Endothelial cell of umbilical vein (primary cell): ENCODE measurements at regions not wholly inside any gene's neighbourhood (a gene's known extent, or its start where the extent isn't known, plus 50 kb on each side); places are given as distances from the start of the nearest gene placed in this dataset.

Experiments used
- CTCF ChIP-seq, 2 donors: IDR thresholded peaks; 1 replicate in 1 of 2; 2 replicates in 1 of 2; pipeline ENCODE4 v1.5.1; 2011; ENCODE audit warnings: low read length in 2 of 2, mild to moderate bottlenecking in 2 of 2, moderate library complexity in 2 of 2, control low read depth in 1 of 2, inconsistent platforms in 1 of 2, low read depth in 1 of 2; ENCODE audit not compliant: insufficient read depth in 1 of 2; ENCODE audit errors: extremely low read depth in 1 of 2
- EZH2 ChIP-seq: IDR thresholded peaks from 2 replicates; pipeline ENCODE4 v1.6.1; 2012; ENCODE audit warnings: borderline replicate concordance, low read depth, mild to moderate bottlenecking, moderate library complexity, low read length, inconsistent platforms; ENCODE audit not compliant: severe bottlenecking
- GATA2 ChIP-seq: IDR thresholded peaks from 2 replicates; pipeline ENCODE4 v1.7.0; 2011; ENCODE audit warnings: low read depth, mild to moderate bottlenecking, moderate library complexity, mixed read lengths, low read length; ENCODE audit not compliant: insufficient read length, insufficient read depth
- JUN ChIP-seq: IDR thresholded peaks from 2 replicates; pipeline ENCODE4 v1.6.1; 2011; ENCODE audit warnings: borderline replicate concordance, low read depth; ENCODE audit not compliant: insufficient read length, insufficient read depth
- MAX ChIP-seq: IDR thresholded peaks from 2 replicates; pipeline ENCODE4 v1.6.1; 2011; ENCODE audit not compliant: insufficient read depth, insufficient read length
- POLR2A ChIP-seq: IDR thresholded peaks from 2 replicates; pipeline ENCODE4 v1.6.1; 2012; ENCODE audit warnings: low read depth, mild to moderate bottlenecking, control low read depth, low read length
- POLR2AphosphoS5 ChIP-seq: IDR thresholded peaks from 2 replicates; pipeline ENCODE4 v1.6.1; 2012; ENCODE audit warnings: low read depth, mild to moderate bottlenecking, control low read depth, low read length, moderate library complexity; ENCODE audit not compliant: insufficient read depth

GRCh38 chr16:65449526-65449925 is 327.7 kb upstream of the CDH11 start:
- no peak for TF ChIP-seq CTCF (IDR thresholded peaks at IDR 0.05; ENCODE audit: extremely low read depth in 1 of 2, insufficient read depth in 1 of 2, low read depth in 1 of 2, low read length in 2 of 2)
- no peak for TF ChIP-seq POLR2A
- no peak for TF ChIP-seq EZH2
- TF ChIP-seq MAX: no peak
- TF ChIP-seq GATA2: no peak
- TF ChIP-seq JUN: no peak
- TF ChIP-seq POLR2AphosphoS5: no peak
